Endodermal cell (in vitro differentiated cells): ENCODE measurements at regions not wholly inside any gene's neighbourhood (a gene's known extent, or its start where the extent isn't known, plus 50 kb on each side); places are given as distances from the start of the nearest gene placed in this dataset.

Experiments
- DNase-seq: peaks from one replicate; pipeline ENCODE4 v3.0.0-alpha.2; 2017
- H3K27ac ChIP-seq: 2 replicates; pipeline ENCODE4 v1.5.1; 2013; ENCODE audit warnings: mild to moderate bottlenecking, low read depth, low read length, moderate library complexity
- H3K27me3 ChIP-seq: 2 replicates; pipeline ENCODE4 v1.6.1; 2013; ENCODE audit warnings: mild to moderate bottlenecking, low read length, moderate library complexity; ENCODE audit not compliant: insufficient read depth, control insufficient read depth, poor library complexity, severe bottlenecking
- H3K36me3 ChIP-seq: 2 replicates; pipeline ENCODE4 v1.7.0; 2013; ENCODE audit warnings: mild to moderate bottlenecking, low read length, moderate library complexity; ENCODE audit not compliant: control insufficient read depth, insufficient read depth
- H3K4me1 ChIP-seq: one replicate; pipeline ENCODE4 v1.7.0; 2013; ENCODE audit warnings: low read length; ENCODE audit not compliant: control insufficient read depth, insufficient read depth
- H3K4me3 ChIP-seq: 2 replicates; pipeline ENCODE4 v1.5.1; 2013; ENCODE audit warnings: mild to moderate bottlenecking, low read length, moderate library complexity
- H3K9ac ChIP-seq: 2 replicates; pipeline ENCODE4 v1.6.1; 2013; ENCODE audit warnings: mild to moderate bottlenecking, low read length, moderate library complexity; ENCODE audit not compliant: poor library complexity, severe bottlenecking; ENCODE audit errors: extremely low read depth
- H3K9me3 ChIP-seq: 2 replicates; pipeline ENCODE4 v1.6.1; 2013; ENCODE audit warnings: mild to moderate bottlenecking, low read length, moderate library complexity; ENCODE audit not compliant: control insufficient read depth
- H3K27ac Mint-ChIP-seq: 2 replicates; pipeline ENCODE4 v1.8.0; 2020; ENCODE audit warnings: mixed read lengths
- H3K27me3 Mint-ChIP-seq: 2 replicates; pipeline ENCODE4 v1.8.0; 2021; ENCODE audit warnings: mild to moderate bottlenecking, mixed read lengths; ENCODE audit not compliant: insufficient read depth
- H3K36me3 Mint-ChIP-seq: 2 replicates; pipeline ENCODE4 v1.8.0; 2020; ENCODE audit warnings: low read depth, mixed read lengths
- H3K4me1 Mint-ChIP-seq: 2 replicates; pipeline ENCODE4 v1.8.0; 2020; ENCODE audit warnings: mixed read lengths
- H3K4me3 Mint-ChIP-seq: 2 replicates; pipeline ENCODE4 v1.8.0; 2020; ENCODE audit warnings: mild to moderate bottlenecking, moderate library complexity, mixed read lengths
- H3K9me3 Mint-ChIP-seq: 2 replicates; pipeline ENCODE4 v1.8.0; 2020; ENCODE audit warnings: mild to moderate bottlenecking, mixed read lengths
- CTCF ChIP-seq: fragments of 200-600 bp; sonication (generic); conservative IDR thresholded peaks from 2 replicates; pipeline ENCODE4 v1.5.0; 2021; ENCODE audit warnings: antibody characterized with exemption, mild to moderate bottlenecking
- WGBS, 2 experiments: methylation state at CpG; one replicate each; pipeline versions ENCODE4 v1.1.5 to v1.1.7; 2013; ENCODE audit warnings: missing lambda C conversion rate in 2 of 2, mixed read lengths in 1 of 2; ENCODE audit not compliant: insufficient coverage in 1 of 2, insufficient read length in 1 of 2; 5-methylcytosine and 5-hydroxymethylcytosine counted together

GRCh38 chr2:128633501-128633900 lies 314.8 kb upstream of the HS6ST1 start:
- WGBS, 2 experiments, result 89 to 100% methylated on average over 1 to 3 of the region's 3 CpGs
- Mint-ChIP-seq H3K9me3 (no peaks in the 10 kb centered on the region), H3K27me3 (peaks cover 29% of the 10 kb centered on the region), H3K36me3 (no peaks in the 10 kb centered on the region), H3K27ac (no peak overlapping the region), H3K4me1 (peaks cover 11% of the 10 kb centered on the region), H3K4me3 (no peak overlapping the region)
- H3K9me3 ChIP-seq, result no peaks in the 10 kb centered on the region
- peaks cover 2% of the 10 kb centered on the region for H3K4me1 ChIP-seq
- no peaks in the 10 kb centered on the region for H3K36me3 ChIP-seq
- no peaks in the 10 kb centered on the region for H3K27me3 ChIP-seq
- TF ChIP-seq CTCF, result no peak
- H3K4me3 ChIP-seq, result no peak overlapping the region
- no peak overlapping the region for H3K9ac ChIP-seq
- DNase-seq, result no peak
- H3K27ac ChIP-seq, result no peak overlapping the region

GRCh38 chr2:128635361-128635900 lies 316.8 kb upstream of the HS6ST1 start:
- H3K4me3 Mint-ChIP-seq, result no peak overlapping the region
- Histone ChIP-seq H3K36me3 (no peaks in the 10 kb centered on the region), H3K4me3 (no peak overlapping the region), H3K9me3 (no peaks in the 10 kb centered on the region), H3K4me1 (peaks cover 11% of the 10 kb centered on the region), H3K9ac (no peak overlapping the region), H3K27me3 (no peaks in the 10 kb centered on the region), H3K27ac (no peak overlapping the region)
- TF ChIP-seq CTCF, result no peak
- H3K36me3 Mint-ChIP-seq, result no peaks in the 10 kb centered on the region
- WGBS, 2 experiments, result 76 to 86% methylated on average over 2 to 8 of the region's 8 CpGs
- peaks cover 25% of the 10 kb centered on the region for H3K4me1 Mint-ChIP-seq
- no peaks in the 10 kb centered on the region for H3K9me3 Mint-ChIP-seq
- no peak overlapping the region for H3K27ac Mint-ChIP-seq
- DNase-seq, result peak; percentile 70
- peaks cover 24% of the 10 kb centered on the region for H3K27me3 Mint-ChIP-seq

- no peak overlapping the region for H3K27ac Mint-ChIP-seq
- H3K9me3 Mint-ChIP-seq, result no peaks in the 10 kb centered on the region
- no peaks in the 10 kb centered on the region for H3K27me3 ChIP-seq
- no peaks in the 10 kb centered on the region for H3K9me3 ChIP-seq
- no peak overlapping the region for H3K9ac ChIP-seq
- DNase-seq, result peak; percentile 55
- 89 to 92% methylated on average over 5 of the region's 5 CpGs for WGBS, 2 experiments
- peaks cover 36% of the 10 kb centered on the region for H3K4me1 Mint-ChIP-seq
- no peak overlapping the region for H3K4me3 ChIP-seq
- peaks cover 37% of the 10 kb centered on the region for H3K27me3 Mint-ChIP-seq
- no peaks in the 10 kb centered on the region for H3K36me3 ChIP-seq
- H3K4me1 ChIP-seq, result peaks cover 14% of the 10 kb centered on the region
- no peak for TF ChIP-seq CTCF
- no peak overlapping the region for H3K27ac ChIP-seq
- no peaks in the 10 kb centered on the region for H3K36me3 Mint-ChIP-seq
- no peak overlapping the region for H3K4me3 Mint-ChIP-seq
Measured at GRCh38 chr2:128636802-128637147, 318.1 kb upstream of the HS6ST1 start.
